GM12872 (cell line): ENCODE measurements at regions not wholly inside any gene's neighbourhood (a gene's known extent, or its start where the extent isn't known, plus 50 kb on each side); places are given as distances from the start of the nearest gene placed in this dataset.

Experiments used
- TF ChIP-seq, protein P1 (sequence below): IDR thresholded peaks from 3 replicates; pipeline ENCODE4 v1.5.1; 2011; ENCODE audit warnings: low read depth, mild to moderate bottlenecking, low read length, moderate library complexity; ENCODE audit not compliant: insufficient read depth

GRCh38 chr13:74194846-74195245 lies 60.6 kb upstream of the KLF12 start:
- TF ChIP-seq, protein P1, sequence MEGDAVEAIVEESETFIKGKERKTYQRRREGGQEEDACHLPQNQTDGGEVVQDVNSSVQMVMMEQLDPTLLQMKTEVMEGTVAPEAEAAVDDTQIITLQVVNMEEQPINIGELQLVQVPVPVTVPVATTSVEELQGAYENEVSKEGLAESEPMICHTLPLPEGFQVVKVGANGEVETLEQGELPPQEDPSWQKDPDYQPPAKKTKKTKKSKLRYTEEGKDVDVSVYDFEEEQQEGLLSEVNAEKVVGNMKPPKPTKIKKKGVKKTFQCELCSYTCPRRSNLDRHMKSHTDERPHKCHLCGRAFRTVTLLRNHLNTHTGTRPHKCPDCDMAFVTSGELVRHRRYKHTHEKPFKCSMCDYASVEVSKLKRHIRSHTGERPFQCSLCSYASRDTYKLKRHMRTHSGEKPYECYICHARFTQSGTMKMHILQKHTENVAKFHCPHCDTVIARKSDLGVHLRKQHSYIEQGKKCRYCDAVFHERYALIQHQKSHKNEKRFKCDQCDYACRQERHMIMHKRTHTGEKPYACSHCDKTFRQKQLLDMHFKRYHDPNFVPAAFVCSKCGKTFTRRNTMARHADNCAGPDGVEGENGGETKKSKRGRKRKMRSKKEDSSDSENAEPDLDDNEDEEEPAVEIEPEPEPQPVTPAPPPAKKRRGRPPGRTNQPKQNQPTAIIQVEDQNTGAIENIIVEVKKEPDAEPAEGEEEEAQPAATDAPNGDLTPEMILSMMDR: no peak

- TF ChIP-seq, protein P1: no peak
Measured at GRCh38 chr13:74193391-74193790, 59.2 kb upstream of the KLF12 start.

GRCh38 chr13:74191410-74191809 lies 57.2 kb upstream of the KLF12 start:
- TF ChIP-seq, protein P1: no peak

DNA sequence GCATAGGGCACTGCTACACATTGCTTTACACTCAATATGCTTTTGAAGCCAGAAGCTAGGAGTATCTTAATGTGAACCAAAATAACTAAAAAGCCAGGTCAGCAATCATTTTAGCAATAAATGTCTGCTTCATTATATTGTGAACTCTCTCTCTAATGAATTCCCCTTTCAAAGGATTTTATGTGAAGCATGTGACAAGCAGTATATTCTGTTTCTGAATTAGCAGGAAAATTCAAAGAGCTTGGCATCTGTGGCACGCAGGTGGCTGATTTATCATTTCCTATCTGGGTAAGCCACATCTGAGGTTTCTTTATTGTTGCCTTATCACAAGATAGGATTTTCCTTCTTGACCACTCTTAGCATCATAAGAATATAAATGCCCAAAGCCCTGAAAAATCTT lies 56.8 kb upstream of the KLF12 start:
- TF ChIP-seq, protein P1: no peak

DNA sequence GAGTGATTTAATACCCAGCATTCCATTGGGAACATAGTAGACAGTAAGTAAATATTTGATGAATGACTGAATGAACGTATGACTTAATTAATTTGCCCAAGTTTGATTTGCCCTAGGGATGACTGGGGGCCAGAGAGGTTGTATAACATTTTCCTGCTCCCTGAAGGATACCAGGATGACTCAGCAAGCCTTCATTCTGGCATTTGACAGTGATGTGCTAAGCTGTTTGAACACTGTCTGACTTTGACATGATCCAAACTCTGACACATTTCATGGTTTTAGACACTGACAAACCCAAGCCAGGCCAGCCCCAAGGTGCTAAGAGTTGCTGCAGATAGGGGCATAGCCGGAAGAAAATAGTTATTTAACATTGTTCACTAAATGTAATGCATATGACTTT lies 53.4 kb upstream of the KLF12 start:
- TF ChIP-seq, protein P1: no peak

DNA sequence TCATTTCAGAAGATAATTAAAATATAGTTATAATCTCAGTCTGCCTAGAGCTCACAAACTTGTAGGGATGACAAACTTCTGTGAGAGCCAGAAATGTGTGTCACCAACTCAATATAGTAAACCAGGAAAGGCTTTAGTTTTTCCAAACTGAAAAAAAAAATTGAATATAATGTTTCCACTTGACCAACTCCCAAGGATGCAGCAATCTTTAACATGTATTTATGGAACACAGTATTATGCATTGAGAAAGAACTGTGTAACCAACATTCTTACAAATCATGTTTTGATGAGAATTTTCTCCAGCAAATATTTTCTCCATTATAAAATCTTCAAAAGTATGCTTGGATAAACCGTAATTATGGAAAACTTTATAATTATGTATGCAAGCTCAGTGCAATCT lies 50.1 kb upstream of the KLF12 start:
- TF ChIP-seq, protein P1: no peak
